ENCODE measurements at regions not wholly inside any gene's neighbourhood (a gene's known extent, or its start where the extent isn't known, plus 50 kb on each side); places are given as distances from the start of the nearest gene placed in this dataset.

DNA sequence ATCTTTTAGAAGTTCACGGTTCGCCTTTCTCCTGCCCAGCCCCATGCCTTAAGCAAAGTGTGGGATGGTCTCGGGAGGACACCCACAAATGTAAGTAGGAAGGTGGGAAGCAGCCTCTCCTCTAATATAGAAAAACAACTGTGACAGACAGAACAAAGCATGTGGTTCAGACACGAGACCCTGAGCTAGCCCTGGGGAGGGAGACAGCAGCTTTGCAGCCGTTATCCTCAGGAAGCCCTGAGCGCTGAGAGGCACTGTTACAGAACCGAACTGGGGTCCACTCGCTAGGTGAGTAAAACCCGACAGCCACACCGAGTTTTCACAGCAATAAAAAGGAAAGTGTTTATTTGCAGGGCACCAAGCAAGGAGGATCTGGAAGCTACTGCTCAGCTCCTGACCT is 210.6 kb downstream of the UQCRFS1 start:
- Histone ChIP-seq H3K9me3 (ENCODE audit: low read depth, low read length, poor library complexity, severe bottlenecking) (peaks cover 15% of the 10 kb centered on the region), H3K36me3 (ENCODE audit: insufficient read depth, low read length, poor library complexity, severe bottlenecking) (no peaks in the 10 kb centered on the region), H3K27me3 (replicated peaks; ENCODE audit: insufficient read depth, low read depth, low read length, poor library complexity) (no peaks in the 10 kb centered on the region), H3K4me3 (ENCODE audit: low read depth, low read length, poor library complexity, severe bottlenecking) (no peak overlapping the region), H3K4me1 (ENCODE audit: insufficient read depth, low read length, poor library complexity, severe bottlenecking) (no peaks in the 10 kb centered on the region), H3K27ac (ENCODE audit: low read depth, low read length, poor library complexity, severe bottlenecking) (no peak overlapping the region)
- ChIA-PET POLR2A (ENCODE audit: low non-redundant PET) (no interaction called here), CTCF (no interaction called here)
- TF ChIP-seq, protein P1, sequence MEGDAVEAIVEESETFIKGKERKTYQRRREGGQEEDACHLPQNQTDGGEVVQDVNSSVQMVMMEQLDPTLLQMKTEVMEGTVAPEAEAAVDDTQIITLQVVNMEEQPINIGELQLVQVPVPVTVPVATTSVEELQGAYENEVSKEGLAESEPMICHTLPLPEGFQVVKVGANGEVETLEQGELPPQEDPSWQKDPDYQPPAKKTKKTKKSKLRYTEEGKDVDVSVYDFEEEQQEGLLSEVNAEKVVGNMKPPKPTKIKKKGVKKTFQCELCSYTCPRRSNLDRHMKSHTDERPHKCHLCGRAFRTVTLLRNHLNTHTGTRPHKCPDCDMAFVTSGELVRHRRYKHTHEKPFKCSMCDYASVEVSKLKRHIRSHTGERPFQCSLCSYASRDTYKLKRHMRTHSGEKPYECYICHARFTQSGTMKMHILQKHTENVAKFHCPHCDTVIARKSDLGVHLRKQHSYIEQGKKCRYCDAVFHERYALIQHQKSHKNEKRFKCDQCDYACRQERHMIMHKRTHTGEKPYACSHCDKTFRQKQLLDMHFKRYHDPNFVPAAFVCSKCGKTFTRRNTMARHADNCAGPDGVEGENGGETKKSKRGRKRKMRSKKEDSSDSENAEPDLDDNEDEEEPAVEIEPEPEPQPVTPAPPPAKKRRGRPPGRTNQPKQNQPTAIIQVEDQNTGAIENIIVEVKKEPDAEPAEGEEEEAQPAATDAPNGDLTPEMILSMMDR (conservative IDR thresholded peaks at IDR 0.05; ENCODE audit: low read depth, low read length): no peak
- TF ChIP-seq EZH2 (IDR thresholded peaks at IDR 0.05; ENCODE audit: borderline replicate concordance, low read depth, low read length, poor library complexity, severe bottlenecking): no peak
- DNase-seq (ENCODE audit: low spot score): no peak
- intact Hi-C loops (cut with micrococcal nuclease; ENCODE audit: unreplicated experiment): no loop called here
- no TSS peak for BruUV-seq (replicated peaks)

- Histone ChIP-seq H3K4me3 (ENCODE audit: low read depth, low read length, poor library complexity, severe bottlenecking) (no peak overlapping the region), H3K27me3 (replicated peaks; ENCODE audit: insufficient read depth, low read depth, low read length, poor library complexity) (no peaks in the 10 kb centered on the region), H3K36me3 (ENCODE audit: insufficient read depth, low read length, poor library complexity, severe bottlenecking) (no peaks in the 10 kb centered on the region), H3K27ac (ENCODE audit: low read depth, low read length, poor library complexity, severe bottlenecking) (no peak overlapping the region), H3K4me1 (ENCODE audit: insufficient read depth, low read length, poor library complexity, severe bottlenecking) (no peaks in the 10 kb centered on the region), H3K9me3 (ENCODE audit: low read depth, low read length, poor library complexity, severe bottlenecking) (peaks cover 11% of the 10 kb centered on the region)
- no peak for DNase-seq (ENCODE audit: low spot score)
- intact Hi-C loops (cut with micrococcal nuclease; ENCODE audit: unreplicated experiment): no loop called here
- ChIA-PET CTCF (no interaction called here), POLR2A (ENCODE audit: low non-redundant PET) (no interaction called here)
- BruUV-seq (replicated peaks): no TSS peak
- no peak for TF ChIP-seq EZH2 (IDR thresholded peaks at IDR 0.05; ENCODE audit: borderline replicate concordance, low read depth, low read length, poor library complexity, severe bottlenecking)
- TF ChIP-seq, protein P1 (conservative IDR thresholded peaks at IDR 0.05; ENCODE audit: low read depth, low read length): no peak
These were observed 211.2 kb downstream of the UQCRFS1 start for GRCh38 chr19:29001597-29002245.

DNA sequence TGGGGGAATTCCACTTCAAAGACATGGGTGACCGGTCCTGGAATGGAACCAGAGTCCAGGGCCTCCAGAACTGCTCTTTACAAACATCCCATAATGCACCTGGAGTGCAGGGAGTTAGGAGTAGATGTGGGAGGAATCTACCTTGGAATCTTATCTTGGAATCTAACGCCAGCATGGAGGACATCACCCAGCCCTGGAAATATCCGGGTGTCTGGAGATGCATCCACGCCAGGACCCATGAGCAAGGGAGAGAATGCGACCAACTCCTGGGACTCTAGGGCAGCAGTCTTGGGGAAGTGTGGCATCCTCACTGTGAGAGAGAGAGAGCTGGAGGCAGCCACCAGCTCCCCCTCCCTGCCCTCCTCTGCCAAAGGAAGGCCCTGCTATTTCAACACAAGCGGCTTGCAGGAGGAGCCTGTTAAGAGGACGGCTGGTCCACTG is 211.8 kb downstream of the UQCRFS1 start:
- intact Hi-C loops (cut with micrococcal nuclease; ENCODE audit: unreplicated experiment): no loop called here
- Histone ChIP-seq H3K27ac (ENCODE audit: low read depth, low read length, poor library complexity, severe bottlenecking) (no peak overlapping the region), H3K4me1 (ENCODE audit: insufficient read depth, low read length, poor library complexity, severe bottlenecking) (no peaks in the 10 kb centered on the region), H3K27me3 (replicated peaks; ENCODE audit: insufficient read depth, low read depth, low read length, poor library complexity) (no peaks in the 10 kb centered on the region), H3K36me3 (ENCODE audit: insufficient read depth, low read length, poor library complexity, severe bottlenecking) (no peaks in the 10 kb centered on the region), H3K4me3 (ENCODE audit: low read depth, low read length, poor library complexity, severe bottlenecking) (no peak overlapping the region), H3K9me3 (ENCODE audit: low read depth, low read length, poor library complexity, severe bottlenecking) (peaks cover 11% of the 10 kb centered on the region)
- ChIA-PET POLR2A (ENCODE audit: low non-redundant PET) (no interaction called here), CTCF (no interaction called here)
- no peak for TF ChIP-seq EZH2 (IDR thresholded peaks at IDR 0.05; ENCODE audit: borderline replicate concordance, low read depth, low read length, poor library complexity, severe bottlenecking)
- TF ChIP-seq, protein P1 (conservative IDR thresholded peaks at IDR 0.05; ENCODE audit: low read depth, low read length): no peak
- BruUV-seq (replicated peaks): no TSS peak
- DNase-seq (ENCODE audit: low spot score): no peak
